A549 (cell line): ENCODE measurements at regions not wholly inside any gene's neighbourhood (a gene's known extent, or its start where the extent isn't known, plus 50 kb on each side); places are given as distances from the start of the nearest gene placed in this dataset.

Experiments
- ATAC-seq, 2 experiments: fragments of 200-7000 bp in 1 of 2; fragments of >200 bp in 1 of 2; cut with Nextera tagmentation in 1 of 2; cut with Tn5 transposase in 1 of 2; 3 replicates each; pipeline versions ENCODE4 v1.8.0 to v1.9.1; 2018 to 2020; ENCODE audit warnings: mild to moderate bottlenecking in 1 of 2, moderate library complexity in 1 of 2
- CTCF ChIA-PET: fragments of 300-600 bp; sonication (Branson Sonifier 250); formaldehyde crosslinking; extraction: SDS; loops from one replicate; lab custom pipeline; 2021; ENCODE audit warnings: antibody characterized with exemption, inconsistent platforms; lab: Yijun Ruan, JAX
- POLR2A ChIA-PET: fragments of 350-600 bp; formaldehyde crosslinking; extraction: SDS; loops from one replicate; lab custom pipeline; 2021; ENCODE audit warnings: antibody characterized with exemption, inconsistent platforms; lab: Yijun Ruan, JAX
- DNase-seq, 2 experiments: peaks; one replicate each; pipeline versions ENCODE4 v3.0.0 to v3.0.0-alpha.2; 2011 to 2016; ENCODE audit warnings: low read depth in 1 of 2, low spot score in 1 of 2
- FAIRE-seq: peaks from 2 replicates; lab custom pipeline; 2011; peaks lifted over from hg19 to GRCh38; lab: Jason Lieb, UNC
- H3K27ac ChIP-seq, 2 experiments: fragments of >200 bp; sonication (Bioruptor Twin); formaldehyde crosslinking; 3 replicates each; pipeline ENCODE4 v1.5.1; 2016 to 2017
- H3K4me1 ChIP-seq: fragments of >200 bp; sonication (Bioruptor Twin); formaldehyde crosslinking; 3 replicates; pipeline ENCODE4 v1.6.1; 2016
- H3K4me2 ChIP-seq: fragments of >200 bp; sonication (Bioruptor Twin); formaldehyde crosslinking; 3 replicates; pipeline ENCODE4 v1.6.1; 2016
- H3K4me3 ChIP-seq: fragments of >200 bp; sonication (Bioruptor Twin); formaldehyde crosslinking; 3 replicates; pipeline ENCODE4 v1.5.1; 2016
- H3K9me3 ChIP-seq: fragments of >200 bp; sonication (Bioruptor Twin); formaldehyde crosslinking; 3 replicates; pipeline ENCODE4 v1.6.1; 2016
- ATOH8 ChIP-seq: fragments of 250-450 bp; sonication (Bioruptor Pico); IDR thresholded peaks from 2 replicates; pipeline ENCODE4 v1.5.0; 2020; ENCODE audit warnings: low read depth, mild to moderate bottlenecking, moderate library complexity
- CHD2 ChIP-seq: fragments of 150-350 bp; IDR thresholded peaks from 2 replicates; pipeline ENCODE4 v1.6.1; 2014; ENCODE audit warnings: low read length; ENCODE audit not compliant: partially characterized antibody
- CTCF ChIP-seq: fragments of >200 bp; sonication (Bioruptor Twin); formaldehyde crosslinking; IDR thresholded peaks from 3 replicates; pipeline ENCODE4 v1.5.1; 2016
- E2F6 ChIP-seq: IDR thresholded peaks from 2 replicates; pipeline ENCODE4 v1.6.1; 2012; ENCODE audit warnings: low read depth, borderline replicate concordance
- EHF ChIP-seq: fragments of 250-450 bp; sonication (Bioruptor Pico); IDR thresholded peaks from 2 replicates; pipeline ENCODE4 v1.5.0; 2020; ENCODE audit warnings: mild to moderate bottlenecking
- EHMT2 ChIP-seq: fragments of 200-600 bp; sonication (generic); IDR thresholded peaks from 2 replicates; pipeline ENCODE4 v1.6.1; 2016; ENCODE audit warnings: antibody characterized with exemption, low read depth, mild to moderate bottlenecking, moderate library complexity
- ELK1 ChIP-seq: fragments of 150-350 bp; IDR thresholded peaks from 2 replicates; pipeline ENCODE4 v1.6.1; 2014; ENCODE audit warnings: low read depth, mild to moderate bottlenecking, low read length
- ESRRA ChIP-seq: fragments of 150-350 bp; IDR thresholded peaks from 2 replicates; pipeline ENCODE4 v1.6.1; 2014; ENCODE audit warnings: mild to moderate bottlenecking, low read length, borderline replicate concordance
- FOSB ChIP-seq: fragments of 250-450 bp; sonication (Bioruptor Pico); IDR thresholded peaks from 2 replicates; pipeline ENCODE4 v1.5.0; 2020; ENCODE audit warnings: mild to moderate bottlenecking, moderate library complexity
- GATA3 ChIP-seq: IDR thresholded peaks from 2 replicates; pipeline ENCODE4 v1.6.1; 2012; ENCODE audit warnings: borderline replicate concordance
- HDAC2 ChIP-seq: fragments of 200-600 bp; sonication (generic); IDR thresholded peaks from 2 replicates; pipeline ENCODE4 v1.6.1; 2016
- HEYL ChIP-seq: fragments of 250-450 bp; sonication (Bioruptor Pico); IDR thresholded peaks from 2 replicates; pipeline ENCODE4 v1.8.0; 2021; ENCODE audit warnings: mild to moderate bottlenecking, moderate library complexity
- HOXA7 ChIP-seq: fragments of 250-450 bp; sonication (Bioruptor Pico); IDR thresholded peaks from 2 replicates; pipeline ENCODE4 v1.5.0; 2020; ENCODE audit warnings: mild to moderate bottlenecking, moderate library complexity
- JUN ChIP-seq, 2 experiments: fragments of >200 bp; sonication (Bioruptor Twin); formaldehyde crosslinking; IDR thresholded peaks; 2 replicates in 1 of 2; 3 replicates in 1 of 2; pipeline ENCODE4 v1.6.1; 2016 to 2017
- KDM1A ChIP-seq: fragments of 200-600 bp; sonication (generic); IDR thresholded peaks from 2 replicates; pipeline ENCODE4 v1.6.1; 2016; ENCODE audit warnings: low read depth, mild to moderate bottlenecking
- MAX ChIP-seq: IDR thresholded peaks from 2 replicates; pipeline ENCODE4 v1.6.1; 2012
- MYC ChIP-seq: IDR thresholded peaks from 2 replicates; pipeline ENCODE4 v1.6.1; 2012; ENCODE audit warnings: mild to moderate bottlenecking, inconsistent platforms, low read length, improper control_type of control experiment, borderline replicate concordance
- RCOR1 ChIP-seq: fragments of 150-350 bp; IDR thresholded peaks from 2 replicates; pipeline ENCODE4 v1.6.1; 2014; ENCODE audit warnings: antibody characterized with exemption, low read length, low read depth
- RNF2 ChIP-seq: fragments of 200-600 bp; sonication (generic); IDR thresholded peaks from 2 replicates; pipeline ENCODE4 v1.6.1; 2016; ENCODE audit warnings: low read depth, mild to moderate bottlenecking, antibody characterized with exemption, moderate library complexity, borderline replicate concordance
- SREBF2 ChIP-seq: fragments of 450-650 bp; IDR thresholded peaks from 2 replicates; pipeline ENCODE4 v1.6.1; 2014; ENCODE audit warnings: mild to moderate bottlenecking, moderate library complexity
- USF2 ChIP-seq: fragments of 450-650 bp; IDR thresholded peaks from 2 replicates; pipeline ENCODE4 v1.6.1; 2014; ENCODE audit warnings: antibody characterized with exemption
- ZFP36 ChIP-seq: fragments of 450-650 bp; IDR thresholded peaks from 2 replicates; pipeline ENCODE4 v1.6.1; 2014; ENCODE audit warnings: borderline replicate concordance; ENCODE audit not compliant: partially characterized antibody
- ZSCAN20 ChIP-seq: fragments of 250-450 bp; sonication (Bioruptor Pico); IDR thresholded peaks from 2 replicates; pipeline ENCODE4 v1.8.0; 2022; ENCODE audit warnings: mild to moderate bottlenecking, moderate library complexity
- WGBS: methylation state at CpG from one replicate; pipeline ENCODE4 v1.1.6; 2017; ENCODE audit errors: missing lambda C conversion rate; 5-methylcytosine and 5-hydroxymethylcytosine counted together

GRCh38 chr20:59451066-59451630 is 150.7 kb downstream of the EDN3 start:
- no peak overlapping the region for H3K4me2 ChIP-seq
- ChIA-PET POLR2A (no interaction called here), CTCF (interaction anchor here (0.6 to 2.4 kb wide), 7 partner anchors 44 to 721 kb away, joined by 3 to 13 read pairs (median 3); no protein-coding TSS in a partner anchor)
- no peaks in the 10 kb centered on the region for H3K4me1 ChIP-seq
- no peak overlapping the region for H3K4me3 ChIP-seq
- no peak overlapping the region for H3K27ac ChIP-seq
- TF ChIP-seq ZSCAN20 (CRISPR knock-in tag) (no peak), SREBF2 (no peak), MAX (no peak), KDM1A (no peak), E2F6 (no peak), ATOH8 (no peak), GATA3 (no peak), HDAC2 (no peak), ZFP36 (no peak), ESRRA (no peak), RNF2 (no peak), JUN (IDR thresholded peaks at IDR 0.05) (no peak), HOXA7 (CRISPR knock-in tag) (no peak), USF2 (no peak), HEYL (CRISPR knock-in tag) (no peak), EHMT2 (no peak)
- ATAC-seq (no peak), DNase-seq (no peak), FAIRE-seq (no peak)
- WGBS, result 32% methylated on average over 8 of the region's 8 CpGs
- H3K9me3 ChIP-seq, result no peaks in the 10 kb centered on the region

- ATAC-seq, result no peak
These were observed 151.2 kb downstream of the EDN3 start for GRCh38 chr20:59451641-59452040.

More at GRCh38 chr20:59451641-59452040, 151.2 kb downstream of the EDN3 start:
- FAIRE-seq (no peak), DNase-seq (no peak)
- 49% methylated on average over 4 of the region's 4 CpGs for WGBS
- H3K9me3 ChIP-seq, result no peaks in the 10 kb centered on the region
- TF ChIP-seq RCOR1 (no peak), EHMT2 (no peak), SREBF2 (no peak), CHD2 (no peak), FOSB (CRISPR knock-in tag) (no peak), ELK1 (no peak), EHF (CRISPR knock-in tag) (no peak), MYC (no peak), CTCF (no peak)
- H3K27ac ChIP-seq, result no peak overlapping the region
- no peak overlapping the region for H3K4me2 ChIP-seq
- no peak overlapping the region for H3K4me3 ChIP-seq
- CTCF ChIA-PET, result interaction anchor here (0.6 to 2.4 kb wide), 8 partner anchors 44 to 721 kb away, joined by 3 to 13 read pairs (median 3); no protein-coding TSS in a partner anchor
- POLR2A ChIA-PET, result no interaction called here
- no peaks in the 10 kb centered on the region for H3K4me1 ChIP-seq
